ENCODE measurements at regions not wholly inside any gene's neighbourhood (a gene's known extent, or its start where the extent isn't known, plus 50 kb on each side); places are given as distances from the start of the nearest gene placed in this dataset.

DNA sequence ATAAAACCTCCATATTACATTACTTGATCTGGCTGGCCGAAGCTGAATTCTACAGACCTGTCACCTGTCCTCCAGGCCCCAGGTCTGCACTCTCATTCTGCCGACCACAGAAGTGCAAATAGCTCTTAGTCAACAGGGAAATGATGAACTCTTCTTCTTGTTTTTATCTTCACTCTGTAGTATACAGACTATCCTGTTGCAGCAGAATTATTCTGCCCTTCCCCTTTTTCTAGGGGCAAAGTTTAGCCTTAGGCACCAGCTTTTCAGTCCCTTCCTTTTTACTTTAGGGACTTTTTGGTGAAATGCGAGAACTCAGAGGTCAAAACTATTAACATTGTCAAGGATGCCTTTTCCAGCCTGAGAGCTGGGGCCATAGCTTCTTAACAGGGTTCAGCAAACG, 229.6 kb upstream of the EGLN3 start:
- no peaks in the 10 kb centered on the region for H3K9me3 ChIP-seq
- H3K27me3 ChIP-seq: no peaks in the 10 kb centered on the region
- no peak overlapping the region for H3K4me3 ChIP-seq
- no peak for DNase-seq
- no peaks in the 10 kb centered on the region for H3K36me3 ChIP-seq
- H3K4me1 ChIP-seq: no peaks in the 10 kb centered on the region
- TF ChIP-seq, protein P1, sequence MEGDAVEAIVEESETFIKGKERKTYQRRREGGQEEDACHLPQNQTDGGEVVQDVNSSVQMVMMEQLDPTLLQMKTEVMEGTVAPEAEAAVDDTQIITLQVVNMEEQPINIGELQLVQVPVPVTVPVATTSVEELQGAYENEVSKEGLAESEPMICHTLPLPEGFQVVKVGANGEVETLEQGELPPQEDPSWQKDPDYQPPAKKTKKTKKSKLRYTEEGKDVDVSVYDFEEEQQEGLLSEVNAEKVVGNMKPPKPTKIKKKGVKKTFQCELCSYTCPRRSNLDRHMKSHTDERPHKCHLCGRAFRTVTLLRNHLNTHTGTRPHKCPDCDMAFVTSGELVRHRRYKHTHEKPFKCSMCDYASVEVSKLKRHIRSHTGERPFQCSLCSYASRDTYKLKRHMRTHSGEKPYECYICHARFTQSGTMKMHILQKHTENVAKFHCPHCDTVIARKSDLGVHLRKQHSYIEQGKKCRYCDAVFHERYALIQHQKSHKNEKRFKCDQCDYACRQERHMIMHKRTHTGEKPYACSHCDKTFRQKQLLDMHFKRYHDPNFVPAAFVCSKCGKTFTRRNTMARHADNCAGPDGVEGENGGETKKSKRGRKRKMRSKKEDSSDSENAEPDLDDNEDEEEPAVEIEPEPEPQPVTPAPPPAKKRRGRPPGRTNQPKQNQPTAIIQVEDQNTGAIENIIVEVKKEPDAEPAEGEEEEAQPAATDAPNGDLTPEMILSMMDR (IDR thresholded peaks at IDR 0.05): no peak
- no peak for TF ChIP-seq POLR2A (IDR thresholded peaks at IDR 0.05)
- no peak overlapping the region for H3K27ac ChIP-seq

DNA sequence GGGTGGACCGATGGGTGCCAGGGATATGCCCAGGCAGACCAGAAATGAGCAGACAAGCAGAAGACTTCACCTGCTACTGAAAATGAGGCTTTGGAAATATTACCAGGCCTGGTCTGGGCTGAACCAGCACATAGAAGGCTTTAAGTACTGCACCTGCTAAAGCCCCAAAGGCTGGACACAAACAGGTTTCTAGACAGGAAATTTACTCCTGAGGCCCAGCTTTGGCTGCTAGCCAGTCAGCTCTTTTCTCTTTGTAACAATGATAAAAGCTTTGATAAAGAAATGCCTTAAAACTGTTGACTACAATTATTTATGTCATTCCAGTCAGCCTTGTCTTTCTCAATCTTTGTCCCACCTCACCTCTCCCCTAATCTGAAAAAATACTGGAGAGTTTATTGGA, 228.9 kb upstream of the EGLN3 start:
- H3K4me3 ChIP-seq: no peak overlapping the region
- no peaks in the 10 kb centered on the region for H3K36me3 ChIP-seq
- no peak for DNase-seq
- H3K27ac ChIP-seq: no peak overlapping the region
- TF ChIP-seq, protein P1 (IDR thresholded peaks at IDR 0.05): no peak
- no peak for TF ChIP-seq POLR2A (IDR thresholded peaks at IDR 0.05)
- no peaks in the 10 kb centered on the region for H3K4me1 ChIP-seq
- H3K27me3 ChIP-seq: no peaks in the 10 kb centered on the region
- H3K9me3 ChIP-seq: no peaks in the 10 kb centered on the region

DNA sequence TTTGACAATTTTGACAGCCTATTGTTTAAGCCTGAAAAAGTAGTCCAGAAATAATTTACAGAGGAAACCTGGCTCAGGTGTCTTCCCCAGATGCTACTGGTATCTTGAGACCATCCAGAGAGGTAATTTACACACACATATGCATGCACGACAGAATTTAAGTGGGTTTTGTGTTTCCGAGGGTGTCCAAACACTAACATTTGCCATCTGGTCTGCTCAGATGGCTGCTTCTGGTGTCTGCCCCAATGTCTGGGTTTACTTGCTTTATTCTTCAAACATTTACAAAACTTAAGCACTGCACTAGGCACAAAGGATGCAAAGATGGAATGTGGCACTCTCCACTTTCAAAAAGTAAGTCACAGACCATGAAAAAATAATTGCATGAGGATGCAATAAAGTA, 226.6 kb upstream of the EGLN3 start:
- Histone ChIP-seq H3K9me3 (no peaks in the 10 kb centered on the region), H3K4me1 (no peaks in the 10 kb centered on the region), H3K27me3 (no peaks in the 10 kb centered on the region), H3K36me3 (no peaks in the 10 kb centered on the region), H3K4me3 (no peak overlapping the region), H3K27ac (no peak overlapping the region)
- TF ChIP-seq, protein P1 (IDR thresholded peaks at IDR 0.05): no peak
- no peak for TF ChIP-seq POLR2A (IDR thresholded peaks at IDR 0.05)
- no peak for DNase-seq

DNA sequence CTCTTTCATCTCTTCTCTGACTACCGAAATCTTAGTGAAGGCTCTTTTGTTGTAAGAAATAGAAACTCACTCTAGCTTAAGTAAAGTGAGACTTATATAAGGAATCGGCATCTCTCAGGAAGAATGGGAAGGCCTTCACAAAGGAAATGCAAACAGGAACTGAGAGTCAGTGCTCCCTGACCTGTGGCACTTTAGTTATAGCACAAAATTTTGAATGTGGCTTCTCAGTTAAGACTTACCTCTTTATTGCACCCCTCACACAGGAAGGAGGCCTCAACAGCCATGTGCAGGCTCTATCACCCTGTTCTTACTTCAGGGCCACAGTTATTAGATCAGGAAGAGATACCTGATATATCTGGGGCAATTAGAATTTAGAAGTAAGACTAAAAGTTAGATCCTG, 224.7 kb upstream of the EGLN3 start:
- no peak overlapping the region for H3K27ac ChIP-seq
- H3K27me3 ChIP-seq: no peaks in the 10 kb centered on the region
- TF ChIP-seq, protein P1 (IDR thresholded peaks at IDR 0.05): no peak
- TF ChIP-seq POLR2A (IDR thresholded peaks at IDR 0.05): no peak
- H3K9me3 ChIP-seq: no peaks in the 10 kb centered on the region
- H3K36me3 ChIP-seq: no peaks in the 10 kb centered on the region
- H3K4me3 ChIP-seq: no peak overlapping the region
- no peaks in the 10 kb centered on the region for H3K4me1 ChIP-seq
- no peak for DNase-seq

DNA sequence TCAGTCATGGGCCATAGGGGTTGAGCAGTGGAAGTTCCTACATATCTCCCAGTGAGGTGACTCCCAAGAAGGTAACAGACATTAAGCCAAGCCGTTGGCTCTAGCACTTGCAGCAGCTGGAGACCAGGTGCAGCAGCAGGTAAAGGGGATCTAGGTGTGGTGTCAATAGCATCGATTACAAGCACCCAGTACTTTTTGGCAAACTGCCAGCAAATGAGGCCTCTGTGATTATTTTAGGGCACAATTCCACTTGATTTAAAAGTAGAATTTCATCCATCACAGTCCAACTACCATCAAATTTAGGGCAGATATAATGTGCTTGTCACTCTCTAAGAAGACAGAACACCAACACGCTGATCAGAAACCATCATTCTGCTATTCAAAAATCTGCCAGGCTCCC, 224.1 kb upstream of the EGLN3 start:
- H3K36me3 ChIP-seq: no peaks in the 10 kb centered on the region
- TF ChIP-seq POLR2A (IDR thresholded peaks at IDR 0.05): no peak
- TF ChIP-seq, protein P1 (IDR thresholded peaks at IDR 0.05): no peak
- no peaks in the 10 kb centered on the region for H3K9me3 ChIP-seq
- no peak overlapping the region for H3K27ac ChIP-seq
- H3K4me1 ChIP-seq: no peaks in the 10 kb centered on the region
- H3K4me3 ChIP-seq: no peak overlapping the region
- DNase-seq: no peak
- no peaks in the 10 kb centered on the region for H3K27me3 ChIP-seq

DNA sequence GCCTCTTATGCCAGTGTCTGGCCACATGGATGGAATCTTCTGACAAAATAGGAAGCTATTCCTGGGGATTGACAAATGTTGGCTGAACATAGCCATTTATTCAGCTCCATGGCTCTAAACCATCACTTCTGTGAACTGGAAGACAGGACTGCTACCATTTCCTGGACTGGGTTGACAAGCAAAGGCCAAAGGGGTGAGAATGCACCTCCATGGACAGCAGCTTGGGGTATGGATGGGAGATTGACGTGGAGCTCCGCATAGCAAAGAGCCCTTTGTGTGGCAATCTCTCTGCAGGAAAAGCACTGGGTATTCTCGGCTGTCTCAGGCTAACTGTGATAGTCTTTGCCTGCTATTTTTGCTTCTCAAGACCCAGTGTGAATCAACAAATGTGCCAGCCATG, 223.0 kb upstream of the EGLN3 start:
- Histone ChIP-seq H3K27me3 (no peaks in the 10 kb centered on the region), H3K36me3 (no peaks in the 10 kb centered on the region), H3K4me3 (no peak overlapping the region), H3K9me3 (no peaks in the 10 kb centered on the region), H3K4me1 (no peaks in the 10 kb centered on the region), H3K27ac (no peak overlapping the region)
- TF ChIP-seq, protein P1 (IDR thresholded peaks at IDR 0.05): no peak
- TF ChIP-seq POLR2A (IDR thresholded peaks at IDR 0.05): no peak
- no peak for DNase-seq

Data from Peyer's patch (tissue), 4 donors.